ENCODE measurements at regions not wholly inside any gene's neighbourhood (a gene's known extent, or its start where the extent isn't known, plus 50 kb on each side); places are given as distances from the start of the nearest gene placed in this dataset.
"Not testable (repeated sequence)": the region's sequence is repeated elsewhere in the genome, so short reads cannot be mapped to it uniquely, and the experiment has no call there.

DNA sequence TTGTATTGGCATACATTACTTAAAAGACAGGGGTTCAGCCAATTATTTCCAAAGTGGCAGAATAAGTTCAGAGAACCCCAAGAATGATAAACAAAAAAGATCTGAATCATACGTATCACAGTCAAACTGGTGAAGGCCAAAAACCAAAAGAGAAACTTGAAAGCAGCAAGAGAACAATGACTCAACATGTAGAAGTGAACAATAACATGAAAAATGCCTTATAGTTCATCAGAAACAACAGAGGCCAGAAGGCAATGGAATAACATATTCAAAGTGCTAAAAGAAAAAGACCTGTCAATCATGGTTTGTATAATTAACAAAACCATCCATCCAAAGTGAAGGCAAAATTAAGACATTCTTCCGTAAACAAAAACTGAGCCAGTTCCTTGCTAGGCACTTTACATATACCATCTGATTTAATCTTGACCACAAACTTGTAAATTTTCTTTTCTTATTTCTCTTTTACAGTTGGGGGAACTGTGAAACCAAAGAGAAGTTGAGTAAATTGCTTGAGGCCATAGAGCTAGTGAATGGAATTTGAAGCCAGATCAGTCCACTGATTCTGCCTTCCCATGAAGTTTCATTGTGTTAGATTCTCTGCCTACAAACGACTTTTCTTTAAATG is 232.1 kb upstream of the SEL1L start:
- DNase-seq, result no peak

DNA sequence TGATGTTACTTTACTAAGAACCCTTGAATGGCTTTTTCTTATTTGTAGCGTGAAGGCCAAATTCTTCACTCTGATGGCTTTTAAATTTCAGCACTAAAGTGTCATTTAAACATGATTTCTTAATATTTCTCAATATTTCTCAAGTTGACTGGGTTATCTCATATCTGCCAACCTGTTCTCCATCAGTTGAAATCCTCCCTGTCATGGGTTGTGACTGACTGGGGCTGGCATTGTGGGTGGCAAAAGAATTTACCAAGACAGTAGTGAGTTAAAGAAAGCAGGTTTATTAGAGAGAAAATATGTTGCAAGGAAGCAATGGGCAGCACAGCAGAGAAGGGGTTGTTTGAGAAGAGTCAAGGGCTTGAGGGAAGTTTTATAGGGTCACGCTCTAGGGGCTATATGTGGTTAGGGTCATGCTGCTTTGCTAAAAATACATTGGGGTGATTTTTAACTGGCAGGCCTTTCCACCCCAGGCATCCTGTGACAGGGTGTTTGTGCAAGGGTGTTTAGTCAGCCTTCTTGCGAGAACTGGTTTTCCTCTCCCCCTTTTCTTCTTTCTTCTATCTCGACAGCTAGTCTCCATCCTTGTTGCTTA is 232.8 kb upstream of the SEL1L start:
- no peak for DNase-seq

DNA sequence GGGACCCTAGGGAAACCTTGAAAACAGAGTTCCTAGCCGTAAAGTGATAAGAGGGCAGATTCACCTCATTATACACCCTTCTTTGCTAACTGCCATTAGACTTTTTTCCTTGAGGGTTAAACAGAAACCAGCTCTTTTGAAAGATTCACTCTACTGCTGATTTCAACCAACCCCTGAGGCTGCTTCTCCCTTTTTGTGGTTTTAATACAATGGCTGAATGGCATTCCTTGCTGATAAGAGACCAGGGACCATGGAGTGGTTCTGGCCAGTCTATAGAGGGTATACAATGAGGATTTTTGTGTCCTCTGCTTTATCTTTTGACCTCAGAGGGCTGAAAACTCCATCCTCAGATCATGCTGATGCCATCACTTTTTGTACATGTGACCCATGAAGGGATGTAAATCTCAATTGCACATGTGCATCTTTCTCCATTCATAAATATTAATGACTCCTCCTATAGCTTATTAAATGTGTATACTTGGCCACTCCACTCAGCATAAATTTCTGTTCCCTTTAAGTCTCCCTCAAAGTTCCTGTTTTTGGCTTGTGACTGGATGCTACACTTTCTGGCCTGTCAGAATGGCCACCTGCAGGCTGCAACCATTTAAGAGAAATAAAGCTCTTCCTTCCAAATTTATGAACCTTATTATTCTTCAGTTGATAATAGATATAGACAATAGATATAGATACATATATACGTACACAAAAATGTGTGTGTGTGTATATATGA is 233.8 kb upstream of the SEL1L start:
- no peak for DNase-seq

DNA sequence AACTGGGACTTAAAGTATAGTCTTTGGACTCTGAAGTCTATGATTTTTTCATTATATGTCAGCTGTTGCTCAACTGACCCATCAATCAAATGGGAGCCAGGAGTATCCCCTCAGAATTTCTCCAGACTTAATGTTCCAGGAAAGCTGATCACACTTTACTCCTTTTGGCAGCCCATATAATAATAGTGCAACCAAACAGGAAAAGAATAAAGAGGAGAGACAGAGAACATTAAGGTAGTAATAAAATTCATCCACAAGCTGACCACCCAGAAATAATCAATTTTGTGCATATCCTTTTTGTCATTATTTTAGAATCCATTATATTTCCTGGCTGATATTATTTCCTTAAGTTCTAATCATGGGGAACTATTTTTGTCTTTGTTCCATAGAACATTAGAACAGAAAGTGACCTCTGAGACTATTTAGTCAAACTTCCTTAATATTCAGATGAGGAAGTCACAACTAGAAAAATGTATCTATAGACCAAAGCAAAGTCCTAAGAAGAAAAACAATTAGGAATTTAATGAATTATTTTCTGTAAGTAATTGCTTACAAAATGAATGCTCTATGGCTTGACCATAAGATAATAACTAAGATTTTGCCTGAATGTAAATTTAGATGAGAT is 238.1 kb upstream of the SEL1L start:
- no peak for DNase-seq

DNA sequence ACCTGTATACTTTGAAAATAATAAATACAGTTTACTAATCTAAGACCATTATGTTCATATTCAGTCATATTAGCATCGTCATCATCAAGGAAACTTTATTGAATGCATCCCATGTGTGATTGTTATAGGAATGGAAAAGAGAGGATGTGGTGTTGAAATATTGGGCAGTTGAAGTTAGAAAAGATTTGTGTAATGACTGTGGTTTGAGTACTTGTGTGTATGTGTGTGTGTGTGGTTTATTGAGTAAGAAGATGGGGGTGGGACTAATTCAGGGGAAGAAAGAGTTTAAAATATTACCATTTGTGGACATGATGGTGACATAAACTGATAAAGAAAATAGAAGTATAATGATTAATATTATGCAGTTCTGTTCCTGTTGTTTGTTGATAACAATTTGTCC is 238.7 kb upstream of the SEL1L start:
- no peak for DNase-seq

DNA sequence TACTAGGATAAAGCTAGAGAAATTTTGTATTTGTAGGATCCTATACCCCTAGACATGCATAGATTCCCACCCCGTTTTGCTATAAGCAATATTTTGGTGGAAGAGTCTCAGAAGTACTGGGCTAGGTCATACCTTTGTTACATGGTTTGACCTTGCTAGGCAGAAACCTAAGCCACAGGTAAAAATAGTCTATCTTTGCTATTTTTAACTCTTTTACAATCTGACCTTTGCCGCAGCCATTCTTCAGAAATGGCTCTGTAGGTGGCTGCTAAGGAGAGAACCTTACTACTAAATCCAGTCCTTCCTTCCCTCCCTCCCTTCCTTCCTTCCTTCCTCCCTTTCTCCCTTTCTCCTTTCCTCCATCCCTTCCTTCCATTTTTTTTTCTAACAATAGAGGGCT is 242.9 kb upstream of the SEL1L start:
- no peak for DNase-seq

DNA sequence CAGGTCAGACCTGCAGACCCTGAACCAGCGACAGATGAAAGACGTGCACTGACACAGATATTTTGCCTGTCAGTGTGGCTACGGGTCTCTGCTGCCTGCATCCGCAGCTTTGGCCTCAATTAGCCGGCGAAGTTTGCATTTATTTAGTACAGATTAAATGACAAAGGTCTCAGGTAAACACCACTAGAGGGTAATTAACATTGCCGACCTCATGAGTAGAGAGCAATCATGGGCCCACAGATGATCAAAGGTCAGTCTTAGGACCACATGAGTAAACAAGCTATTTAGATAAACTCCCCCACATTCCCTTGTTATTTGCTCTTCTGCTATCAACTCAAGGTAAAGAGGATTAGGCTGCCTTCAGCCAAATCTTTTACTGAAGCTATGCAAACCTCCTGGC is 248.1 kb upstream of the SEL1L start:
- not testable (repeated sequence) for DNase-seq

DNA sequence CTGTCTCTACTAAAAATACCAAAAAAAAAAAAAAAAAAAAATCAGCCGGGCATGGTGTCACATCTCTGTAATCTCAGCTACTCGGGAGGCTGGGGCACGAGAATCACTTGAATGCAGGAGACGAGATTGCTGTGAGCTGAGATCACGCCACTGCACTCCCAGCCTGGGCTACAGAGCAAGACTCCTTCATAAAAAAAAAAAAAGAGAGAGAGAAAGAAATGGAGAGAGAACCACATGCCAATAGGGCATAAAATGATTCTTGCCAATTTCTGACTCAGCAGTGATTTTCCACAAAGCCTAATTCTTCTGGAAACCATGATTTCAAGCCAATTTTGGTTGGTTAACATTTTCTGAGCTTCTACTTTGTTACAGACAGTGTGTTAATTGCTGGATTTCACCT is 250.4 kb upstream of the SEL1L start:
- no peak for DNase-seq

DNA sequence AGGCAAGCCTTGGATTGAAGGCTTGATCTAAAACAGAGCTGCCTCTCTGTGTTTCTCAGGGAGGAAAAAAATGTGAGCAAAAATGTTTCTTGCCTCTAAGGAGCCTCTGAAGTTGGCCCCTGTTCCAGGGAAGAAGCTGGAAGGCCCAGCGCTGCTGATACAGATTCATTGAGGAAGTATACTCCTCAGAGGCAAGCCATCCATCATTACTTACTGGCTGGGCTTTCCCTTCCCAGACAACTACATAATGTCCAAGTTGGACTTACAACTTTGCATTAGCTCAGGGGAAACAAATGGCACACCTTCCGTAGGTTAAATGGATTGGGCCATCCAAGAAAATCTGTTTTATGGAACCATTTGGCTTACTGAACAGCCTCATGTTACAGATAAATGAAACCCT is 263.7 kb upstream of the SEL1L start:
- no peak for DNase-seq

DNA sequence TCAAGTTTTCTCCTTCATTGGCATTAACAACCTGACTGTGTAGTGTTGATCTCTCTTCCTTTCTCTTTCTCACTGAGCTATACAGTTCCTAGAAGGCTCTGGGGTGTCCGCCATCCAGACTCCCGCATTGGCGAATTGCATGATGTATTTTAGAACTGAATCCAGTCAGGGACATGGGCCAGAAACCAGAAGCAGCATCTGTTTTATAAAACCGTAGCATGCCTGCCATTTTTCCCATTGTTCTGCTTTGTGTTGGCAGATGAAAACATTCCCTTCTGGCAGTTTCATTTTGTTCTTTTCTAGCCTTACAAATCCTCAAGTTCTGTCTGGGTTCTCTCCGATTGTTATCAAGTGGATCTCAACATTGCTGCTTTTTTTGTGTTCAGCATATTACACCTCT is 268.3 kb upstream of the SEL1L start:
- no peak for DNase-seq

DNA sequence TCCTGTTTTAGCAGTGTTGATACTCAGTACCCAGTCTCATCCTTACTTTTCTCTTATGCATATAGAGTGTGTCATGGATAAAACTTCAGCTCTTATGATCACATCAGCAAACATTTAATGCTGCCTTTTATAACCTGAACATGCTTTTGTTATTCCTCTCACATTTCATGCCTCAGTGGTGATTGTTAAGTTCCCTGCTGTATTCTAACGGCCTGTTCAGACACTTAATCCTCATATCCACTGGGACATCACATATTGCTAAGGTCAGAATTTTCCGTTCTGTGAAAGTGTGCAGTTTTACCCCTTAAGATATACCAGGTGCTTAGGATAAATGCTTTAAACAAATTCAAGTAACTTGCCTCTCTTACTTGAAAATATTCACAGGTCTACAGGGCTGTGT is 268.7 kb upstream of the SEL1L start:
- peak; percentile 31 for DNase-seq

DNA sequence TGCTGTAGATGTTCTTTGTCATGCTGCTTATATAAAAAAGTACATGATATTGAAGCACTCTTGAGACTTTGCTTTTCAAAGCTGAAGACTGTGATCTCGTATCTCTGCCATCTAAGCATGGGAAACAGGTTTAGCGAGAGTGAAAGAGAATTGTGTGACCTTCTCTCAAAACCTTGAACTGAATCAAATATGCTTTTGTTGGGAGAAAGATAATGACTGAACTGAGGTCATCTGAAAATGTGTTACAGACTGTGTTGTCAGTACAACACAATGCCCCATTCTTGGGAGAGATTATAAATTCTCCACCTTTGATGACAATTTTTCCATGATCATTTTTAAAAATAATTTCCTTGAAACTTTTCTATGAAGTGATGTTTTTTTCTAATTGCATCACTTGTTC is 272.1 kb upstream of the SEL1L start:
- DNase-seq, result peak; percentile 45

DNA sequence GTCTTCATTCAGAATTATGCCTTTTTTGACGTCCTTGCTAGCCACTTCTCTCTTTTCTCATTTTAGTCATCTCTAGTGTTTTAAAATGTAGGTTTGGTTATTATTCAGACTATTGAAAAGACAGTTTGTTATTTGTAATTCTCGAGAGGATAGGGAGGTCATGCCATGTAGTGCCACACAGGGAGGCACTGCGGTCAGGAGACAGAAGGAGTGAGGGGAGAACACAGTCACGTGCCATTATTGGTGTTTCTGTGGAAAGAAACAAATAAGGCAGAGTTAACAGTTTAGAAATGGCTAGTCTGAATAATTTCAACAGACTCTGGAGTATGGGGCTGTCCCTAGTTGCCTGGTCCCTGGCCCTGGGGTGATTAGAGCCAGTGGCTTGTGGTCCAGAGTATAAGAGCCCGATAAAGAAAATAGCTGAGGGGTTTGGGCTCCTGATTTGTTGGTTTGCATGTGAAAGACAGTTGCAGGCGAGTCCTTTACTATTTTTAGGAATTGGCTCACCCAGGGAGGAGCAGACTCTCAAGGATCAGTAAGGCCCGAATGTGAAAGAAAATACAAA is 278.1 kb upstream of the SEL1L start:
- no peak for DNase-seq

DNA sequence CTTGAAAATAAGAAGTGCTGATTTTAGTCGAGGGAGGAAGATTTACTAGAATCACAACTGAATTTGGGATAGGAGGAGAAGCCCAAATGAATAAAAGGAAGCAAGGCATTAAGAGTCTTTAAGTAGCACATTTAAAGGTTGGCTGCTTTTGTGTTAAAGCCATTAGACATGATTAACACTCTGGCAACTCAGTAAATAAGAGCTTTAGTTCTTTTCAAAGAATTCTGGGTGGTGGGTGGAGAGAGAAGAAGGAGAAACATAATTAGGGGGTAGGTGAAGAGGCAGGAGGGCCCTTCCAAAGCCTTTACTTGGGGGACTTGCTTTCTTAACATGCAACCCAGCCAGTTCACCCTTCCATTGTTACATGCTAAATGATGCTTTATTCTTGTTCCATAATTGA is 284.6 kb upstream of the SEL1L start:
- DNase-seq, result no peak

DNA sequence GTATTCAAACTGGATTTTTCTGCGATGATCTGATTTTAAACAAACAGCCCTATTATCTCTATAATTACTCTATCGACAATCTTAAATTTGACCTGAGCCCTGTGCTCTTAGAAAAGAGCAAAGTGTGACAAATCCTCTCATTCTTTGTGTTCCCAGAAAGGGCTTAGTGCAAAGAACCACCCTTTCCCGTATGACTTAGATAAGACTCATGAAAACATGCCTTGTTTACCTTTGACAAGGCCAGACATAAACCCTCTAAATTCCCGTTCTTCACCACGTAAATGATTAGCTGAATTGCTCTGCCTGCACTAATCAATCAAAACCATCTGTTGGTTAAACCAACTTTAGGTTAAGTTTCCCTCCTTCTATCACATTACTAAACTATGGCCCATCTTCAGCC is 285.7 kb upstream of the SEL1L start:
- DNase-seq, result no peak

DNA sequence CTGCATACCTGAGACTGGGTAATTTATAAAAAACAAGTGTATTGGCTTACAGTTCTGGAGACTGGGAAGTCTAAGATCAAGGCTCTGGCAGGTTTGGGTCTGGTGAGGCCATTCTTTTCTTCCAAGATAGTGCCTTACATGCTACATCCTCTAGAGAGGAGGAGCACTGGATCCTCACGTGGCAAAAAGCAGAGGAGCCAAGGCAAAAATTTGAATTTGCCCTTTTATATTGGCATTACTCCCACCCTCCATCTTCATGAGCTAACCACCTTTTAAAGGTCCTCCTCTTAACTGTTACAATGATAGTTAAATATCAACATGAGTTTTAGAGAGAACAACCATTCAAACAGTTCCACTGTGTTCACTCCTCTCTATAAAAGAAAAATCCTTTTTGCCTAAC is 286.3 kb upstream of the SEL1L start:
- DNase-seq, result no peak

DNA sequence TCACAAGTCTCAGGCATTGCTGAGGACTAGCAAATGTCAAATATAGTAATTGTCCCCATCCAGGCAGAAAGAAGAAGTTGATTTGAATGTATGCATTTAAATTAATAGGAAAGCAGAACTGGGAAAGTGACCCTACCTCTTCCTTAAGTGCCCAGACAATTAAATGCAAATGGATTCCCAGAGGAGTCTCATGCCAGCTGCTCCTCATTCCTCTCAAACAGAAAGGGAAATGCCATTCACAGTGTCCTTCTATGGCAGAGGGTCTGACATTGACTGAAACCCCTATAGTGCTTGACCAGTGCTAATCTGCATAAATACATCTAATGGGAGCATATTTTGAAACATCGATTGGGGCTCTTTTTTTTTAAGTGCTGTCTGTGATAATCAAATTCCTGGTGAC is 292.4 kb upstream of the SEL1L start:
- no peak for DNase-seq

DNA sequence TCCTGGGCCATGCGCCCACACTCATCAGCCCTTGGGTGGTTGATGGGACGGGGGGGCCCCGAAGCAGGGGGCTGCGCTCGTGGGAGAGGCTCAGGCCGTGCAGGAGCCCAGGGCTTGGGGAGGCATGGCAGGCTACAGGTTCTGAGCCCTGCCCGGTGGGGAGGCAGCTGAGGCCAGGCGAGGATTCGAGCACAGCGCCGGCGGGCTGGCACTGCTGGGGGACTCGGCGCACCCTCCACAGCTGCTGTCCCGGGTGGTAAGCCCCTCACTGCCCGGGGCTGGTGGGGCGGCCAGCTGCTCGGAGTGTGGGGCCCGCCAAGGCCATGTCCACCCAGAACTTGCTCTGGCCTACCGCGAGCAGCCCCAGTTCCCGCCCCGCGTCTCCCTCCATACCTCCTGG is 295.8 kb upstream of the SEL1L start:
- DNase-seq, result no peak

DNA sequence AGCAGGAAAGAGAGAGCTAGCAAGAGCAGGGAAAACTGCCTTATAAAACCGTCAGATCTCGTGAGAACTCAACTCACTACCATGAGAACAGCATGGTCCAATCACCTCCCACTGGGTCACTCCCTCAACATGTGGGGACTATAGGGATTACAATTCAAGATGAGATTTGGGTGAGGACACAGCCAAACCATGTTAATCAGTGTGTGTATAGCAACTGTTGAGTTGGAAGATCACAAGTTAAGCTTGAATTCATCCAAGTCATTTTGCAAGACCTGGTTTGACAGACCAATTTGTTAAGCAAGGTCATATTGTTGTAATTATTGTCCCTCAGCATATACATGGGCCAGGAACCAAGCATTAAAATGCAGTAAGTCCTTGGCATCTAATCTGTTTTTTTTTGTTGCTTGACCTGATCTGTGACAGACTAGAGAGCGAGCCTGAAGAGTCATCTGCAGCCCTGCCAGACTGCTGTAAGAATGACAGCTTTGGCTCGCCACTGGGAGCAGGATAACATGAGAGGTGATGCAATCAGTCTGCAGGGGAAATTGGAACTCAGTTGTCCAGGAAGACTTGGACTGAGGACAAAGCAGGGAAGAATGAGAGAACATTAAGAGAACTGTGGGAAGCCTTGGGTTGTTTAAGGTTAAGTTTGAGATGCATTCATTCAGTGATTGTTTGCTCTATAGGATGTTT is 297.6 kb upstream of the SEL1L start:
- DNase-seq, result no peak

DNA sequence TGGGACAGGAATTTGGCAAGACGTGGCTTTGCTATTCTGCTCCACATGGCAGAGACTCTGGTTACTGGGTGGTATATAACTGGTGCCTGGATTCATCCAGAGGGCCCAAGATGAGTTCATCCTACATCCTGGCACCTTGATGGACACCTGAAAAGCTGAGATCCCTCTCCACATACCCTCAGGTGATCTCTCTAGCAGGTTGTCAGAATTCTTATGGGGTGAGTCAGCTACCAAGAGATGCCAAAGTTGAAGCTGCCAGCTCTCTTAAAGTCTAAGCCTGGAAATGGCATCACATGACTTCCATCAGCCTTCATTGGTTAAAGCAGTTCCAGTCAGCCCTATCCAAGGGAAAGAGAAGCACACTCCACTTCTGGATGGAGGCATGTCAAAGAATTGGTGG is 300.7 kb upstream of the SEL1L start:
- DNase-seq, result no peak

DNA sequence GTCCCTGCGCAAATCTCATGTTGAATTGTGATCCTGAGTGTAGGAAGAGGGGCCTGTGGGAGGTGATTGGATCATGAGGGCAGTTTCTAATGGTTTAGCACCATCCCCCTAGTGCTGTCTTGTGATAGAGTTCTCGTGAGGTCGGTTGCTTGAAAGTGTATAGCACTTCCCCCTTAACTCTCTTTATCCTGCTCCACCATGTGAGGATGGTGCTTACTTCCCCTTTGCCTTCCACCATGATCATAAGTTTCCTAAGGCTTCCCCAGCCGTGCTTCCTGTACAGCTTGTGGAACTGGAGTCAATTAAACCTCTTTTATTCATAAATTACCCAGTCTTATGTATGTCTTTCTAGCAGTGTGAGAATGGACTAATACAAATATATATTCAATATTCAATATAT is 303.7 kb upstream of the SEL1L start:
- DNase-seq, result no peak

DNA sequence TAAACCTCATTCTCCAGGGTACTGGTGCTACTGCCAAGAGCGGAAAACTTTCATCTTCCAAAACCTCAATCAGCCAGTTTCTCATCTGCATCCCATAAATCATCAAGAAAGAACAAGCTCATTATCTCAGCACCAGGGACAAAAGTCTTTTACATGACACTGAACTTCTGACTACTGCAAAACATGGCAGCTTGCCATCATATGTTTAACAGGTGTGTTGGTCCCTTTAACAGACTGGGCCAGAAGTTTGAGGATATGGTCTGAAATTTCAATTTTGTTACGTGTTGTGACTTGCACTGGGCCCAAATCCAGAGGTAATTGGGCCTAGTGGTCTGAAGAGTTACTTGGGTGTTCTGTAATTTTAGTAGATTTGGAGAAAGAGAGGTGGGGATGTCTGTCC is 305.4 kb upstream of the SEL1L start:
- DNase-seq, result no peak

DNA sequence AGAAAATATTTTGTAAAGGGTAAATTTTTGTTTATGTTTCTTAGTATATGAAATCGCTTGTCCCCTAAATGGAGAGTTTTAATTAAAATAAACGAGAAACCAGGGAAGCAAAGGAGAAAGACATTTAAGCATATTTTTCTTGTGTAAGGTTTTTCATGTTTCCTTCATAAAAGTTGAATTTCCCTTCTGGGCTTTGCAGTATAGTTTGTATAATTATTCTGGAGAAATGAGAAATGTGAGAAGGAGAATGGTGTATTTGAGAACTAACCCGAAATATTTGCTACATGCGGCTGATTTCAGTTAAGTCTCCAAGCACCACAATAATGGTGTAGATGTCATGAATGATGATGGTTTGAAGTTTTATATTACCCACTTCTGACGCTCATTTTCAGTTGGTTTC is 307.7 kb upstream of the SEL1L start:
- no peak for DNase-seq

All from NCI-H510A treated with DMSO at 0.1 percent for 48 hours (cell line).